ENCODE measurements at regions not wholly inside any gene's neighbourhood (a gene's known extent, or its start where the extent isn't known, plus 50 kb on each side); places are given as distances from the start of the nearest gene placed in this dataset.

- no peak for DNase-seq (ENCODE audit: low spot score)
- no peaks in the 10 kb centered on the region; the same call in 1 of the 2 replicates for H3K9me2 ChIP-seq (ENCODE audit: insufficient read depth)
- no peaks in the 10 kb centered on the region for H3K4me1 ChIP-seq (ENCODE audit: insufficient read depth)
- H3K4me3 Mint-ChIP-seq: no peak overlapping the region
- H3K4me1 Mint-ChIP-seq: peaks cover 6% of the 10 kb centered on the region
- no peak overlapping the region for H2AFZ ChIP-seq
- no peaks in the 10 kb centered on the region for H3K79me2 ChIP-seq (replicated peaks; ENCODE audit: insufficient read depth)
- peaks cover 20% of the 10 kb centered on the region for H3K9me3 Mint-ChIP-seq
- no peak overlapping the region for H3K4me3 ChIP-seq
- H3K27me3 ChIP-seq (ENCODE audit: insufficient read depth): no peaks in the 10 kb centered on the region
- ATAC-seq: no peak
- no peak overlapping the region for H3K27ac ChIP-seq (ENCODE audit: low read depth)
- no peak overlapping the region for H3K4me2 ChIP-seq
- TF ChIP-seq ZNF114 (CRISPR knock-in tag; IDR thresholded peaks at IDR 0.05) (no peak), ZNF462 (CRISPR knock-in tag; IDR thresholded peaks at IDR 0.05) (no peak), NANOG (IDR thresholded peaks at IDR 0.05; ENCODE audit: borderline replicate concordance) (no peak), EZH2phosphoT487 (IDR thresholded peaks at IDR 0.05; ENCODE audit: unreplicated experiment) (no peak), STAT1 (IDR thresholded peaks at IDR 0.05; ENCODE audit: unreplicated experiment) (no peak), CREB1 (CRISPR knock-in tag; IDR thresholded peaks at IDR 0.05; ENCODE audit: low read depth) (no peak), CTCF (conservative IDR thresholded peaks at IDR 0.05; ENCODE audit: low read depth in 2 of 2) (no peak), ZNF331 (CRISPR knock-in tag; IDR thresholded peaks at IDR 0.05; ENCODE audit: low read depth) (no peak), EZH2 (IDR thresholded peaks at IDR 0.05; ENCODE audit: low read depth, unreplicated experiment) (no peak), JUNB (IDR thresholded peaks at IDR 0.05; ENCODE audit: unreplicated experiment) (no peak), POLR2AphosphoS5 (IDR thresholded peaks at IDR 0.05; ENCODE audit: low read depth) (no peak)
- TF ChIP-seq, protein P1, sequence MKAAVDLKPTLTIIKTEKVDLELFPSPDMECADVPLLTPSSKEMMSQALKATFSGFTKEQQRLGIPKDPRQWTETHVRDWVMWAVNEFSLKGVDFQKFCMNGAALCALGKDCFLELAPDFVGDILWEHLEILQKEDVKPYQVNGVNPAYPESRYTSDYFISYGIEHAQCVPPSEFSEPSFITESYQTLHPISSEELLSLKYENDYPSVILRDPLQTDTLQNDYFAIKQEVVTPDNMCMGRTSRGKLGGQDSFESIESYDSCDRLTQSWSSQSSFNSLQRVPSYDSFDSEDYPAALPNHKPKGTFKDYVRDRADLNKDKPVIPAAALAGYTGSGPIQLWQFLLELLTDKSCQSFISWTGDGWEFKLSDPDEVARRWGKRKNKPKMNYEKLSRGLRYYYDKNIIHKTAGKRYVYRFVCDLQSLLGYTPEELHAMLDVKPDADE (IDR thresholded peaks at IDR 0.05): no peak
- TF ChIP-seq, protein P2, sequence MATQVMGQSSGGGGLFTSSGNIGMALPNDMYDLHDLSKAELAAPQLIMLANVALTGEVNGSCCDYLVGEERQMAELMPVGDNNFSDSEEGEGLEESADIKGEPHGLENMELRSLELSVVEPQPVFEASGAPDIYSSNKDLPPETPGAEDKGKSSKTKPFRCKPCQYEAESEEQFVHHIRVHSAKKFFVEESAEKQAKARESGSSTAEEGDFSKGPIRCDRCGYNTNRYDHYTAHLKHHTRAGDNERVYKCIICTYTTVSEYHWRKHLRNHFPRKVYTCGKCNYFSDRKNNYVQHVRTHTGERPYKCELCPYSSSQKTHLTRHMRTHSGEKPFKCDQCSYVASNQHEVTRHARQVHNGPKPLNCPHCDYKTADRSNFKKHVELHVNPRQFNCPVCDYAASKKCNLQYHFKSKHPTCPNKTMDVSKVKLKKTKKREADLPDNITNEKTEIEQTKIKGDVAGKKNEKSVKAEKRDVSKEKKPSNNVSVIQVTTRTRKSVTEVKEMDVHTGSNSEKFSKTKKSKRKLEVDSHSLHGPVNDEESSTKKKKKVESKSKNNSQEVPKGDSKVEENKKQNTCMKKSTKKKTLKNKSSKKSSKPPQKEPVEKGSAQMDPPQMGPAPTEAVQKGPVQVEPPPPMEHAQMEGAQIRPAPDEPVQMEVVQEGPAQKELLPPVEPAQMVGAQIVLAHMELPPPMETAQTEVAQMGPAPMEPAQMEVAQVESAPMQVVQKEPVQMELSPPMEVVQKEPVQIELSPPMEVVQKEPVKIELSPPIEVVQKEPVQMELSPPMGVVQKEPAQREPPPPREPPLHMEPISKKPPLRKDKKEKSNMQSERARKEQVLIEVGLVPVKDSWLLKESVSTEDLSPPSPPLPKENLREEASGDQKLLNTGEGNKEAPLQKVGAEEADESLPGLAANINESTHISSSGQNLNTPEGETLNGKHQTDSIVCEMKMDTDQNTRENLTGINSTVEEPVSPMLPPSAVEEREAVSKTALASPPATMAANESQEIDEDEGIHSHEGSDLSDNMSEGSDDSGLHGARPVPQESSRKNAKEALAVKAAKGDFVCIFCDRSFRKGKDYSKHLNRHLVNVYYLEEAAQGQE (IDR thresholded peaks at IDR 0.05; ENCODE audit: unreplicated experiment): no peak
- no peaks in the 10 kb centered on the region for H3F3A ChIP-seq (replicated peaks; ENCODE audit: low read depth)
- peaks cover 16% of the 10 kb centered on the region for H3K27me3 Mint-ChIP-seq (ENCODE audit: insufficient read depth, low read depth, poor library complexity)
- no peaks in the 10 kb centered on the region for H4K20me1 ChIP-seq (replicated peaks; ENCODE audit: insufficient read depth)
- H3K36me3 ChIP-seq (ENCODE audit: insufficient read depth): no peaks in the 10 kb centered on the region
- no peak overlapping the region for H3K27ac Mint-ChIP-seq
- no peaks in the 10 kb centered on the region; the same call in 2 of the 3 replicates for H3K36me3 Mint-ChIP-seq (ENCODE audit: low read depth)
Measured at GRCh38 chr20:57951549-57951948, 241.7 kb upstream of the PMEPA1 start.
